HCT116 (cell line): ENCODE measurements at regions not wholly inside any gene's neighbourhood (a gene's known extent, or its start where the extent isn't known, plus 50 kb on each side); places are given as distances from the start of the nearest gene placed in this dataset.

Experiments used
- ATAC-seq: fragments of 200-7000 bp; cut with Tn5 transposase; 2 replicates; pipeline ENCODE4 v1.9.1; 2020; ENCODE audit warnings: mild to moderate bottlenecking, moderate library complexity
- BruUV-seq: library from RNA; stranded (reverse); fragments of 400-500 nt; replicated peaks from 2 replicates; lab custom pipeline; 2021; lab: Mats Ljungman, UMichigan
- CTCF ChIA-PET: fragments of 300-600 bp; sonication (Branson Sonifier 250); formaldehyde crosslinking; loops from one replicate; lab custom pipeline; 2021; ENCODE audit warnings: antibody characterized with exemption; lab: Charles Lee
- POLR2A ChIA-PET: fragments of 300-600, 350-600 bp; sonication (Branson Sonifier 250); formaldehyde crosslinking; loops from one replicate; lab custom pipeline; 2021; ENCODE audit warnings: antibody characterized with exemption; lab: Charles Lee
- RAD21 ChIA-PET, 2 experiments: fragments of 300-600 bp; sonication (Branson Sonifier 250); formaldehyde crosslinking; loops; one replicate each; lab custom pipeline; 2023; ENCODE audit warnings: low total read pairs in 2 of 2; ENCODE audit not compliant: uncharacterized antibody in 2 of 2, unreplicated experiment in 2 of 2, low non-redundant PET in 1 of 2; lab: Charles Lee
- DNase-seq: peaks from one replicate; pipeline ENCODE4 v3.0.0-alpha.2; 2010; ENCODE audit warnings: low read depth, low spot score
- H2AFZ ChIP-seq: fragments of 200-600 bp; shearing (Covaris generic), sonication (generic); 2 replicates; pipeline ENCODE4 v1.6.1; 2017; ENCODE audit warnings: low read depth, mixed run types, mixed read lengths, antibody characterized with exemption, low read length; ENCODE audit not compliant: poor library complexity, severe bottlenecking
- H3K27ac ChIP-seq: 2 replicates; pipeline ENCODE4 v1.5.1; 2012; ENCODE audit warnings: low read depth, low read length
- H3K27me3 ChIP-seq: fragments of 200-600 bp; sonication (generic); 2 replicates; pipeline ENCODE4 v1.6.1; 2016; ENCODE audit warnings: mixed run types, low read length, mixed read lengths; ENCODE audit not compliant: insufficient read depth
- H3K36me3 ChIP-seq, 2 experiments: fragments of 200-500 bp in 1 of 2; fragments of 200-600 bp in 1 of 2; sonication (Bioruptor generic) in 1 of 2; sonication (generic) in 1 of 2; 2 replicates each; pipeline versions ENCODE4 v1.5.1 to v1.6.1; 2014 to 2016; ENCODE audit warnings: low read length in 2 of 2, inconsistent platforms in 1 of 2, mixed read lengths in 1 of 2, mixed run types in 1 of 2; ENCODE audit not compliant: insufficient read depth in 2 of 2, control insufficient read depth in 1 of 2
- H3K4me1 ChIP-seq, 2 experiments: fragments of 200-600 bp in 1 of 2; sonication (generic) in 1 of 2; 2 replicates each; pipeline versions ENCODE4 v1.5.1 to v1.6.1; 2012 to 2017; ENCODE audit warnings: low read length in 2 of 2, inconsistent platforms in 1 of 2, mild to moderate bottlenecking in 1 of 2, mixed read lengths in 1 of 2, mixed run types in 1 of 2, moderate library complexity in 1 of 2; ENCODE audit not compliant: insufficient read depth in 2 of 2, control insufficient read depth in 1 of 2
- H3K4me2 ChIP-seq: fragments of 200-600 bp; sonication (generic); 2 replicates; pipeline ENCODE4 v1.6.1; 2017; ENCODE audit warnings: mixed run types, low read length, mixed read lengths
- H3K4me3 ChIP-seq, 2 experiments: fragments of 200-600 bp in 1 of 2; sonication (generic) in 1 of 2; replicated peaks in 1 of 2; 2 replicates each; pipeline ENCODE4 v1.5.1; 2011 to 2016; ENCODE audit warnings: low read length in 2 of 2, control low read depth in 1 of 2, low read depth in 1 of 2, mild to moderate bottlenecking in 1 of 2, mixed read lengths in 1 of 2, mixed run types in 1 of 2
- H3K79me2 ChIP-seq: fragments of 200-600 bp; sonication (generic); 2 replicates; pipeline ENCODE4 v1.6.1; 2017; ENCODE audit warnings: mild to moderate bottlenecking, mixed run types, low read length, moderate library complexity, mixed read lengths; ENCODE audit not compliant: insufficient read depth
- H3K9ac ChIP-seq: fragments of 200-600 bp; sonication (generic); 2 replicates; pipeline ENCODE4 v1.6.1; 2016; ENCODE audit warnings: low read length, mixed read lengths
- H3K9me2 ChIP-seq: fragments of 200-600 bp; sonication (generic), shearing (Covaris generic); 2 replicates; pipeline ENCODE4 v1.6.1; 2017; ENCODE audit warnings: mixed run types, mild to moderate bottlenecking, moderate library complexity; ENCODE audit not compliant: insufficient read depth
- H3K9me3 ChIP-seq, 2 experiments: fragments of 200-500 bp in 1 of 2; fragments of 200-600 bp in 1 of 2; sonication (Bioruptor generic) in 1 of 2; sonication (generic) in 1 of 2; 2 replicates each; pipeline ENCODE4 v1.6.1; 2014 to 2017; ENCODE audit warnings: low read length in 2 of 2, mixed read lengths in 2 of 2, inconsistent platforms in 1 of 2, low read depth in 1 of 2, mild to moderate bottlenecking in 1 of 2, mixed run types in 1 of 2, moderate library complexity in 1 of 2; ENCODE audit not compliant: control insufficient read depth in 1 of 2, insufficient read depth in 1 of 2
- H4K20me1 ChIP-seq: fragments of 200-600 bp; sonication (generic), shearing (Covaris generic); 2 replicates; pipeline ENCODE4 v1.6.1; 2017; ENCODE audit warnings: mixed run types, mild to moderate bottlenecking, moderate library complexity; ENCODE audit not compliant: insufficient read depth
- ATF3 ChIP-seq: IDR thresholded peaks from 2 replicates; pipeline ENCODE4 v1.6.1; 2012
- EGR1 ChIP-seq: IDR thresholded peaks from 2 replicates; pipeline ENCODE4 v1.6.1; 2012; ENCODE audit warnings: low read depth
- EZH2 ChIP-seq: fragments of 200-600 bp; sonication (generic); IDR thresholded peaks from 2 replicates; pipeline ENCODE4 v1.6.1; 2017; ENCODE audit warnings: antibody characterized with exemption, mixed run types
- EZH2phosphoT487 ChIP-seq: fragments of 200-600 bp; IDR thresholded peaks from 2 replicates; pipeline ENCODE4 v1.6.1; 2018; ENCODE audit warnings: antibody characterized with exemption, borderline replicate concordance
- JUND ChIP-seq: IDR thresholded peaks from 2 replicates; pipeline ENCODE4 v1.6.1; 2012
- RAD21 ChIP-seq: IDR thresholded peaks from 2 replicates; pipeline ENCODE4 v1.6.1; 2012; ENCODE audit warnings: low read depth, mild to moderate bottlenecking
- REST ChIP-seq: IDR thresholded peaks from 2 replicates; pipeline ENCODE4 v1.6.1; 2012; ENCODE audit warnings: low read depth
- SRF ChIP-seq: IDR thresholded peaks from 2 replicates; pipeline ENCODE4 v1.6.1; 2012; ENCODE audit warnings: low read depth
- TCF7L2 ChIP-seq: IDR thresholded peaks from 2 replicates; pipeline ENCODE4 v1.7.0; 2011; ENCODE audit warnings: borderline replicate concordance, inconsistent platforms; ENCODE audit not compliant: insufficient read depth, insufficient read length; ENCODE audit errors: extremely low read depth
- YY1 ChIP-seq: IDR thresholded peaks from 2 replicates; pipeline ENCODE4 v1.6.1; 2011; ENCODE audit warnings: low read length, low read depth, moderate library complexity, mild to moderate bottlenecking; ENCODE audit not compliant: insufficient replicate concordance; ENCODE audit errors: extremely low read depth
- ZBTB33 ChIP-seq: IDR thresholded peaks from 2 replicates; pipeline ENCODE4 v1.6.1; 2011; ENCODE audit warnings: mild to moderate bottlenecking, low read length, moderate library complexity; ENCODE audit not compliant: insufficient replicate concordance; ENCODE audit errors: extremely low read depth
- ZNF274 ChIP-seq: fragments of 200-500 bp; sonication (Bioruptor generic); IDR thresholded peaks from 2 replicates; pipeline ENCODE4 v1.6.1; 2014; ENCODE audit warnings: mild to moderate bottlenecking, low read depth, low read length, inconsistent platforms
- intact Hi-C: fragments of 100-400 bp; cut with micrococcal nuclease; formaldehyde crosslinking; loops from 2 replicates; pipeline ENCODE4 v1.10.0; 2022

GRCh38 chr2:52145005-52145404 is 1113.1 kb upstream of the NRXN1 start:
- Histone ChIP-seq H3K27ac (no peak overlapping the region), H3K4me3 (no peak overlapping the region), H3K36me3 (no peaks in the 10 kb centered on the region), H3K4me2 (no peak overlapping the region), H3K27me3 (no peaks in the 10 kb centered on the region), H3K9me2 (no peaks in the 10 kb centered on the region), H3K9ac (no peak overlapping the region), H3K9me3 (no peaks in the 10 kb centered on the region), H2AFZ (no peak overlapping the region), H4K20me1 (no peaks in the 10 kb centered on the region), H3K4me1 (no peaks in the 10 kb centered on the region), H3K79me2 (no peaks in the 10 kb centered on the region)
- ChIA-PET CTCF (no interaction called here), POLR2A (no interaction called here), RAD21 (interaction anchor here in 1 of 2 experiments (0.5 kb wide), 1 partner anchor 118 kb away, joined by 3 read pairs; no protein-coding TSS in a partner anchor)
- TF ChIP-seq REST (no peak), YY1 (no peak), JUND (no peak), EZH2 (no peak), EGR1 (no peak), RAD21 (no peak), EZH2phosphoT487 (no peak), ZBTB33 (no peak), SRF (no peak), TCF7L2 (no peak), ZNF274 (no peak), ATF3 (no peak)
- no peak for DNase-seq
- intact Hi-C loops, result no loop called here
- no peak for ATAC-seq
- BruUV-seq, result no TSS peak
